Mucosa of descending colon (tissue), 1 donor: ENCODE measurements at regions not wholly inside any gene's neighbourhood (a gene's known extent, or its start where the extent isn't known, plus 50 kb on each side); places are given as distances from the start of the nearest gene placed in this dataset. TPM values are rescaled to one million over a fixed set of nuclear protein-coding genes. Genes with fewer than 3 reads are reported as not detected.

Experiments
- microRNA-seq: library from miRNA; unstranded; fragments of <30 nt; microRNA quantifications from one replicate; pipeline ENCODE4, GENCODE V29; 2019
- donor health status: DM: no; HTN: no; CAD: no; lungs with moderate emphysema.

Small RNA genes lying in the stretch of these regions (microRNA-seq; reads per million reads assigned to microRNA genes)
- gene MIR4477B, result not detected
